Cardiac fibroblast (primary cell): ENCODE measurements at regions not wholly inside any gene's neighbourhood (a gene's known extent, or its start where the extent isn't known, plus 50 kb on each side); places are given as distances from the start of the nearest gene placed in this dataset.

Experiments used
- DNase-seq, 2 donors: peaks; one replicate each; pipeline versions ENCODE4 v3.0.0 to v3.0.0-alpha.2; 2010; ENCODE audit warnings: low read depth in 2 of 2
- H3K4me3 ChIP-seq, 2 donors: replicated peaks in 1 of 2; 1 replicate in 1 of 2; 2 replicates in 1 of 2; pipeline ENCODE4 v1.5.1; 2011; ENCODE audit warnings: low read depth in 2 of 2, low read length in 2 of 2, mild to moderate bottlenecking in 2 of 2, moderate library complexity in 1 of 2
- CTCF ChIP-seq: IDR thresholded peaks from one replicate; pipeline ENCODE4 v1.5.1; 2011; ENCODE audit warnings: low read depth, mild to moderate bottlenecking, low read length, inconsistent platforms

GRCh38 chr1:87565861-87566260 is 237.2 kb downstream of the LMO4 start:
- H3K4me3 ChIP-seq = no peak overlapping the region
- DNase-seq = no peak
- no peak for TF ChIP-seq CTCF

- TF ChIP-seq CTCF = no peak
- no peak overlapping the region for H3K4me3 ChIP-seq
- DNase-seq = no peak
Observed at GRCh38 chr1:87568005-87568404, 239.3 kb downstream of the LMO4 start.

GRCh38 chr1:87568911-87569310 is 240.2 kb downstream of the LMO4 start:
- no peak for DNase-seq
- no peak for TF ChIP-seq CTCF
- H3K4me3 ChIP-seq = no peak overlapping the region

- H3K4me3 ChIP-seq = no peak overlapping the region
- no peak for DNase-seq
- no peak for TF ChIP-seq CTCF
Observed at GRCh38 chr1:87572008-87572407, 243.3 kb downstream of the LMO4 start.

- no peak for DNase-seq
- H3K4me3 ChIP-seq = no peak overlapping the region
- TF ChIP-seq CTCF = no peak
Observed at GRCh38 chr1:87572891-87573290, 244.2 kb downstream of the LMO4 start.

- TF ChIP-seq CTCF = no peak
- no peak for DNase-seq
- H3K4me3 ChIP-seq = no peak overlapping the region
Observed at GRCh38 chr1:87575528-87575927, 246.8 kb downstream of the LMO4 start.

- DNase-seq = no peak
- no peak for TF ChIP-seq CTCF
- H3K4me3 ChIP-seq = no peak overlapping the region
Observed at GRCh38 chr1:87578464-87578863, 249.8 kb downstream of the LMO4 start.
